ENCODE measurements at regions not wholly inside any gene's neighbourhood (a gene's known extent, or its start where the extent isn't known, plus 50 kb on each side); places are given as distances from the start of the nearest gene placed in this dataset.

- in situ Hi-C loops (cut with HindIII; ENCODE audit: extremely low pct_ligation_motif_present, low pct_unique_long_range_greater_than_20kb), result no loop called here
- no peak overlapping the region for H3K9ac ChIP-seq (ENCODE audit: insufficient read depth, low read depth, low read length)
- no peak for DNase-seq (ENCODE audit: low spot score)
- H3K36me3 ChIP-seq (replicated peaks in 1 of 2; ENCODE audit: control insufficient read depth in 1 of 2, insufficient read depth in 2 of 2, low read length in 2 of 2), result no peaks in the 10 kb centered on the region
- intact Hi-C loops (cut with micrococcal nuclease; ENCODE audit: unreplicated experiment), result no loop called here
- TF ChIP-seq FOXO1 (CRISPR knock-in tag; IDR thresholded peaks at IDR 0.05) (no peak), HNRNPK (IDR thresholded peaks at IDR 0.05; ENCODE audit: low read depth, low read length, poor library complexity, severe bottlenecking) (no peak), ZNF280D (CRISPR knock-in tag; IDR thresholded peaks at IDR 0.05) (no peak), RFX5 (IDR thresholded peaks at IDR 0.05; ENCODE audit: low read depth, low read length) (no peak), ARNT2 (CRISPR knock-in tag; IDR thresholded peaks at IDR 0.05; ENCODE audit: low read depth) (no peak), ZNF619 (CRISPR knock-in tag; IDR thresholded peaks at IDR 0.05) (no peak), GATAD1 (CRISPR knock-in tag; IDR thresholded peaks at IDR 0.05) (no peak), ZNF136 (CRISPR knock-in tag; IDR thresholded peaks at IDR 0.05; ENCODE audit: low read depth) (no peak), ZNF691 (CRISPR knock-in tag; IDR thresholded peaks at IDR 0.05; ENCODE audit: borderline replicate concordance, low read depth) (no peak), TMF1 (CRISPR knock-in tag; IDR thresholded peaks at IDR 0.05; ENCODE audit: low read depth) (no peak), THRA (CRISPR knock-in tag; IDR thresholded peaks at IDR 0.05; ENCODE audit: borderline replicate concordance) (no peak), ZBTB37 (CRISPR knock-in tag; IDR thresholded peaks at IDR 0.05) (no peak), THAP11 (CRISPR knock-in tag; IDR thresholded peaks at IDR 0.05) (no peak), RNF2 (conservative IDR thresholded peaks at IDR 0.05; ENCODE audit: low read depth) (no peak), KLF11 (CRISPR knock-in tag; IDR thresholded peaks at IDR 0.05) (no peak), ZNF564 (CRISPR knock-in tag; IDR thresholded peaks at IDR 0.05) (no peak), GLI4 (CRISPR knock-in tag; IDR thresholded peaks at IDR 0.05; ENCODE audit: borderline replicate concordance) (no peak), ZNF768 (CRISPR knock-in tag; IDR thresholded peaks at IDR 0.05) (no peak), ZNF20 (CRISPR knock-in tag; IDR thresholded peaks at IDR 0.05) (no peak)
- H3K4me1 ChIP-seq (ENCODE audit: insufficient read depth, low read length), result no peaks in the 10 kb centered on the region
- H3K27me3 ChIP-seq (ENCODE audit: control insufficient read depth in 1 of 2, insufficient read depth in 2 of 2, low read length in 2 of 2), result no peaks in the 10 kb centered on the region
- no TSS peak for BruUV-seq (replicated peaks)
- H4K20me1 ChIP-seq (ENCODE audit: insufficient read depth, low read length), result no peaks in the 10 kb centered on the region
- ATAC-seq, result no peak
- no peak for FAIRE-seq
- ChIA-PET CTCF (ENCODE audit: low intra/inter-chr PET ratio, low total read pairs) (no interaction called here), POLR2A (no interaction called here)
- no peak overlapping the region for H3K27ac ChIP-seq (ENCODE audit: extremely low read length, insufficient read depth, low read length)
- no peak overlapping the region for H3K4me2 ChIP-seq (ENCODE audit: low read depth, low read length)
- H3K79me2 ChIP-seq (ENCODE audit: insufficient read depth, low read length), result no peaks in the 10 kb centered on the region
- H3K4me3 ChIP-seq (replicated peaks in 1 of 3; ENCODE audit: insufficient read depth in 1 of 3, low read depth in 2 of 3, low read length in 3 of 3), result no peak overlapping the region
- 9% methylated on average over 5 of the region's 5 CpGs for WGBS (ENCODE audit: low lambda C conversion rate)
- no peak overlapping the region for H2AFZ ChIP-seq (ENCODE audit: low read length)
- H3K9me3 ChIP-seq (ENCODE audit: low read length), result no peaks in the 10 kb centered on the region
Observed at GRCh38 chr4:16377887-16378286, 151.6 kb upstream of the TAPT1 start.

Measured in HepG2 (cell line).